Stimulated activated naive CD8-positive, alpha-beta T cell treated with anti-CD3 and anti-CD28 coated beads, Interleukin-15, amount 100 ng/mL, for 72 hours (primary cell): ENCODE measurements at regions not wholly inside any gene's neighbourhood (a gene's known extent, or its start where the extent isn't known, plus 50 kb on each side); places are given as distances from the start of the nearest gene placed in this dataset.
A peak's percentile ranks its signal among the peaks of the same experiment; 100 is the strongest.

Experiments
- ATAC-seq: fragments of 150-1000 bp; cut with Tn5 transposase; 2 replicates; pipeline ENCODE4 v1.10.0; 2021; ENCODE audit warnings: mild to moderate bottlenecking, moderate library complexity
- DNase-seq, 2 donors: peaks; one replicate each; pipeline ENCODE4 v3.0.0; 2021 to 2022
- H3K27ac Mint-ChIP-seq, 2 donors: one replicate each; pipeline ENCODE4 v1.8.0; 2022; ENCODE audit warnings: mild to moderate bottlenecking in 2 of 2, mixed read lengths in 2 of 2, moderate library complexity in 2 of 2
- H3K27me3 Mint-ChIP-seq: one replicate; pipeline ENCODE4 v1.8.0; 2022; ENCODE audit warnings: mixed read lengths
- H3K4me1 Mint-ChIP-seq: one replicate; pipeline ENCODE4 v1.8.0; 2022; ENCODE audit warnings: mild to moderate bottlenecking, mixed read lengths
- H3K4me3 Mint-ChIP-seq, 2 donors: one replicate each; pipeline ENCODE4 v1.8.0; 2022; ENCODE audit warnings: mild to moderate bottlenecking in 2 of 2, mixed read lengths in 2 of 2, moderate library complexity in 1 of 2
- H3K9me3 Mint-ChIP-seq, 2 donors: one replicate each; pipeline ENCODE4 v1.8.0; 2022; ENCODE audit warnings: mixed read lengths in 2 of 2

- H3K4me3 Mint-ChIP-seq, result peak overlapping the region; percentile 52 to 61
- H3K27me3 Mint-ChIP-seq, result no peaks in the 10 kb centered on the region
- peak overlapping the region; percentile 94 to 98 for H3K27ac Mint-ChIP-seq
- ATAC-seq (peak; percentile 82), DNase-seq (peak; percentile 37 to 60)
- H3K4me1 Mint-ChIP-seq, result peaks cover 76% of the 10 kb centered on the region
- peaks cover 4 to 7% of the 10 kb centered on the region in 2 donors for H3K9me3 Mint-ChIP-seq
These were observed 280.2 kb upstream of the STT3B start for GRCh38 chr3:31252216-31253185.

DNA sequence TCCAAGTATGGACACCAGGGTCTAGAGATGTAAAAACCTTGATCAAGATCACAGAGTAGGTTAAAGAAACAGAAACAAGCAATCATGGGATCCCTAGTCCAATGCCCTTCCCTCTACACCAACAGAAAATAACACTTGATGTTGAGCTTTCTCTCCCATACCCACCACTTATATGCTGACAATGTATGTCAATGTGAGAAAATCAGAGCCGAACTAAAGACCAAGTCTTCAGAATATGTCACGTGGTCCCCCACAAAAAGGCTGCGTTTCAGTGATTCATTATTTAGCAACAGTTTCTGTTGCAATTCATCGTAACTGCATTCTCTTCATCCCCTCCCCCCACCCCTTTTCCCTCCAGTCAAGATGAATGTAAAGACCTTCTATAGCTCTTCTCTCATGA, 278.9 kb upstream of the STT3B start:
- Mint-ChIP-seq H3K4me3 (peak overlapping the region; percentile 42 to 71), H3K9me3 (peaks cover 4 to 7% of the 10 kb centered on the region in 2 donors), H3K27ac (peak overlapping the region; percentile 94 to 98), H3K4me1 (peaks cover 63% of the 10 kb centered on the region), H3K27me3 (no peaks in the 10 kb centered on the region)
- ATAC-seq (peak; percentile 65), DNase-seq (peak in 1 of 2 donors; percentile 66)

GRCh38 chr3:31254483-31254882, 278.2 kb upstream of the STT3B start:
- Mint-ChIP-seq H3K27me3 (no peaks in the 10 kb centered on the region), H3K4me1 (peaks cover 58% of the 10 kb centered on the region), H3K4me3 (peak overlapping the region in 1 of 2 donors; percentile 71), H3K9me3 (peaks cover 4 to 7% of the 10 kb centered on the region in 2 donors), H3K27ac (peak overlapping the region; percentile 94 to 98)
- no peak for ATAC-seq
- no peak for DNase-seq

DNA sequence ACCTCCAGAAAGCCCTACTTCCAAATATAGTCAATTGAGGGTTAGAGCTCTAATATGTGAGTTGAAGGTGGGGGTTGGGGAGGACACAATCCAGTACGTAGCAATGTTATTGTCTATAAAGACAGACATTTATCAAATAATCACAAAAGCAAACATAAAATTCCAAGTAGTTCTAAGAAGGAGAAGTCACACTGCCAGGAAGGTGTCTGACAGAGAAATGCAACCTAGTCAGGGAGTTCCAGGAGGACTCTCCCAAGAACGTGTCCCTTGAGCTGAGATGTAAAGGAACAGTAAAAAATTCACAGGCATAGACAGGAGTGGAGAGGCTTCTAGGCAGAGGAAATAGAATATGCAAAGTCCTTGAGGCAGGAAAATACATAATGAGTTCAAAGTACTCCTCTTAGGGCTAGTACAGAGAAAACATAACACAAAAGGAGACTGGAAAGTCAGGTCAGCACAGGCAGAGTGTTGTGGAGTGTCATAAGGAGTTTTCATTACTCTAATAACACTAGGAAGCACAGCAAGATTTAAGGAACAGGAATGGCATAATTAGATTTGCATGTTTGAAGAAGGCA, 277.6 kb upstream of the STT3B start:
- no peaks in the 10 kb centered on the region for H3K27me3 Mint-ChIP-seq
- H3K27ac Mint-ChIP-seq, result peak overlapping the region in 1 of 2 donors; percentile 98
- ATAC-seq, result no peak
- H3K4me3 Mint-ChIP-seq, result no peak overlapping the region
- DNase-seq, result no peak
- H3K9me3 Mint-ChIP-seq, result peaks cover 7 to 9% of the 10 kb centered on the region in 2 donors
- H3K4me1 Mint-ChIP-seq, result peaks cover 52% of the 10 kb centered on the region

DNA sequence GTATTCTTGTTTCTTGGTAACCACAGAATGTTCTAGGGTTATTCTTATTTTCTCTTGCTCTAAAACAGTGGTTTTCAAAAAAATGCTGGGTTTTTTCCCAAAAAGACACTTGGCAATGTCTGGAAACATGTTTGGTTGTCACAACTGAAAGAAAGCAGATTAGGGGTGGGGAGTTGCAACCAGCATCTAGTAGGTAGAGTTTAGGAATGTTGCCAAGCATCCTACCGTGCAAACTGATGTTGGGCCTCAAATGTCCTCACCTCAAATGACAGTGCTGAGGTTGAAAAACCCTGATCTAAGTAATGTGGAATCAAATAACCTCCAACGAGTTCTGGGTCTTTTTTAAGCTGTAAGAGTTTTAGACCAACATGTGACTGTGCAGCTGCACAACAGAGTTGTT, 270.5 kb upstream of the STT3B start:
- Mint-ChIP-seq H3K27ac (no peak overlapping the region), H3K9me3 (peaks cover 6 to 9% of the 10 kb centered on the region in 2 donors), H3K4me3 (no peak overlapping the region), H3K27me3 (no peaks in the 10 kb centered on the region), H3K4me1 (no peaks in the 10 kb centered on the region)
- no peak for ATAC-seq
- DNase-seq, result no peak

DNA sequence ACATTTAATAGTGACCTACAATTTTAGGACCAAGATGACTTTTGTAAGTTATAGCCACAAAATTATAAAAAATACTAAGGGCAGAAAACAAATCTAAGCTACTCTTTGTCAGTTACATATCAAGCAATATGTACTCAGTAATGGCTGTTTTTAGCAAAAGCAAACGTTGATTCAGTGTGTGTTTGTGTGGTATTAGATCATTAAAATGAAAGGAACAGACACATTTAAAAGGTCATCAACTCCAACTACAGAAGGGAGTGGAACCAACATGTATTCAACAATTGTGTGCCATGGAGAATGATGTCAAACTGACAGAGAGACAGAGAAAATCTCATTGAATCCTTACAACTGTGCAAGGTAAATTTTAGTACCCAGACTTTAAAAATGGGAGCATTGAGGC, 268.8 kb upstream of the STT3B start:
- ATAC-seq, result no peak
- Mint-ChIP-seq H3K4me1 (peaks cover 6% of the 10 kb centered on the region), H3K9me3 (peaks cover 6 to 15% of the 10 kb centered on the region in 2 donors)

GRCh38 chr3:31265646-31266428, 266.9 kb upstream of the STT3B start:
- peaks cover under 1% of the 10 kb centered on the region for H3K27me3 Mint-ChIP-seq
- peaks cover 11% of the 10 kb centered on the region for H3K4me1 Mint-ChIP-seq
- no peak for ATAC-seq
- H3K9me3 Mint-ChIP-seq, result peaks cover 0 to 11% of the 10 kb centered on the region in 2 donors
- no peak for DNase-seq
- H3K27ac Mint-ChIP-seq, result no peak overlapping the region
- H3K4me3 Mint-ChIP-seq, result no peak overlapping the region

More for the DNA sequence above, 268.8 kb upstream of the STT3B start:
- Mint-ChIP-seq H3K27me3 (no peaks in the 10 kb centered on the region), H3K27ac (no peak overlapping the region), H3K4me3 (no peak overlapping the region)
- DNase-seq, result no peak

- Mint-ChIP-seq H3K27ac (no peak overlapping the region), H3K27me3 (peaks cover 13% of the 10 kb centered on the region), H3K9me3 (peaks cover 0 to 8% of the 10 kb centered on the region in 2 donors), H3K4me3 (no peak overlapping the region), H3K4me1 (peaks cover 18% of the 10 kb centered on the region)
- ATAC-seq (peak; percentile 46), DNase-seq (no peak)
These were observed 263.9 kb upstream of the STT3B start for GRCh38 chr3:31268868-31269267.

DNA sequence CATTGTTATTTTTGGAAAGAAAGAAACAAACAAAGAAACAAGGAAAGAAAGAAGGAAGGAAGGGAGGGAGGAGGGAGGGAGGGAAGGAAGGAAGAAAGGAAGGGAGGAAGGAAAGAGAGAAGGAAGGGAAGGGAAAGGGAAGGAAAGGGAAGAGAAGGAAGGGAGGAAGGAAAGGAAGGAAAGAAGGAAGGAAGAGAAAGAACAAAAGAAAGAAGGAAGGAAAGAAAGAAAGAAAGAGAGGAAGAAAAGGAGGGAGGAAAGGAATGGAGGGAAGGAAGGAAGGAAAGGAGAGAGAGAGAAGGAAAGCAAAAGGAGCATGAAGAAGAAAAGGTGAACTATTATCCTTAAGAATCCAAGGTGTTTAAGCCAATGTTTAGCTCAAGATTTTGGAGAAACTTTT, 262.7 kb upstream of the STT3B start:
- H3K4me1 Mint-ChIP-seq, result peaks cover 18% of the 10 kb centered on the region
- DNase-seq (no peak), ATAC-seq (no peak)
- H3K9me3 Mint-ChIP-seq, result peaks cover 0 to 8% of the 10 kb centered on the region in 2 donors
- no peak overlapping the region for H3K4me3 Mint-ChIP-seq
- peaks cover 13% of the 10 kb centered on the region for H3K27me3 Mint-ChIP-seq
- no peak overlapping the region for H3K27ac Mint-ChIP-seq

- Mint-ChIP-seq H3K4me1 (peaks cover 18% of the 10 kb centered on the region), H3K27me3 (peaks cover 13% of the 10 kb centered on the region), H3K27ac (no peak overlapping the region), H3K4me3 (no peak overlapping the region), H3K9me3 (no peaks in the 10 kb centered on the region)
- ATAC-seq (no peak), DNase-seq (no peak)
These were observed 258.2 kb upstream of the STT3B start for GRCh38 chr3:31274326-31275024.

GRCh38 chr3:31275038-31275572, 257.6 kb upstream of the STT3B start:
- ATAC-seq, result no peak
- Mint-ChIP-seq H3K9me3 (no peaks in the 10 kb centered on the region), H3K27me3 (peaks cover 13% of the 10 kb centered on the region), H3K4me3 (no peak overlapping the region), H3K27ac (no peak overlapping the region), H3K4me1 (peaks cover 18% of the 10 kb centered on the region)
- DNase-seq, result no peak

DNA sequence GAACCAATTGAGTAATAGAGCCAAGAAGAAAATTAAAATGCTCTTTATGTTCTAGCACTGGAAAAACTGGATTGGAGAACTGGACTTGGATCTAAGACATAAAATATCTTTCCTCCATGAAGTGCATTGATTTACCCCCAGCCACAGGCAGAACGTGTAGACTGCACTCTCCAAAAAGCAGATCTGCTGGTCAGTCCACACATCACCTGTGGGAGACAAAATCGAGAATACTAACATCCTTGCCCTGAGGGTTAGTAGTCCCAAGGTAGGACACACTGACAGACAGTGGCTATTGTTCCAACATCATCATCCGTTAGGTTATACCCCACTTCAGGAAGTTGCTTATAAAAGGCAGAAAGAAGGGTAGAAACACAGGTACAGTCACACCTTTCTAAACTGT, 257.1 kb upstream of the STT3B start:
- H3K27ac Mint-ChIP-seq, result no peak overlapping the region
- H3K27me3 Mint-ChIP-seq, result peaks cover 13% of the 10 kb centered on the region
- ATAC-seq (no peak), DNase-seq (no peak)
- H3K9me3 Mint-ChIP-seq, result no peaks in the 10 kb centered on the region
- no peak overlapping the region for H3K4me3 Mint-ChIP-seq
- H3K4me1 Mint-ChIP-seq, result peaks cover 18% of the 10 kb centered on the region

DNA sequence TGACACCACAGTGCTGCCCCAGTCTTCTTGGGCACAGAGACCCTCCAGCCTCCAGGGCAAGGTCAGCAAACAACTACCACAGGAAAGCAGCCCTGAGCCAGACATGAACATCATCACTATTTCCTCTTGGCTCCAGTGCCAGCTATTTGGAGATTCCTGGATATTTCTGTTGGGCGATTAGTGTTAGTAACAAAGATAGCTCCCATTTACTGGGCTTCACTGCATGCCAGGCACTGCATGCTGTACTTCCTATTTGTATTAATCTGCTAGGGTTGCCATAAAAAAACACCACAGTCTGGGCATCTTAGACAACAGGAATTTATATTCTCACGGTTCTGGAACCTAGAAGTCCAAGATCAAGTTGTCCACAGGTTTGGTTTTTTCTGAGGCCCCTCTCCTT, 255.1 kb upstream of the STT3B start:
- Mint-ChIP-seq H3K27ac (no peak overlapping the region), H3K9me3 (peaks cover 3 to 5% of the 10 kb centered on the region in 2 donors), H3K4me3 (no peak overlapping the region)

GRCh38 chr3:31278532-31278931, 254.2 kb upstream of the STT3B start:
- peaks cover 10% of the 10 kb centered on the region for H3K4me1 Mint-ChIP-seq
- ATAC-seq, result no peak
- H3K9me3 Mint-ChIP-seq, result peaks cover 5 to 7% of the 10 kb centered on the region in 2 donors
- H3K27ac Mint-ChIP-seq, result no peak overlapping the region
- no peak for DNase-seq
- H3K4me3 Mint-ChIP-seq, result no peak overlapping the region
- no peaks in the 10 kb centered on the region for H3K27me3 Mint-ChIP-seq

More for the DNA sequence above, 255.1 kb upstream of the STT3B start:
- ATAC-seq (no peak), DNase-seq (no peak)
- peaks cover 10% of the 10 kb centered on the region for H3K4me1 Mint-ChIP-seq
- H3K27me3 Mint-ChIP-seq, result no peaks in the 10 kb centered on the region

DNA sequence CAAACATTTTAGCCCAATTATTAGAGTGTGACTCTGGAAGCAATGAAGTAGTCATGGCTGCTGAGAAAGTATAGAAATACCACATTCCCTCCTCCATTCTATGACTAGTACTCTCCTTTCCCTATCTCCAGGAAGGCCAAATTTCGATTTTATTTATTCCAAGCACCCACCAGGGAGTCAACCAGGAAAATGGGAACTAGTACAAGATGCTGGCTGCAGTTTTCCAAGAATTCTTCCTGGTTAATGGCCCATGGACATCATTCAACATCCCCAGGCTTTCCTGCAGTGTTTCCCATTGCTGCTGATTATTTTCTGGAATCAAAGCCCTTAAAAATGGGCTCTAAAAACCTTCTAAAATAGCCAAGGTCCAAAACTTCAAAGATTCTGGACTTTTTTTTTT, 247.9 kb upstream of the STT3B start:
- H3K4me3 Mint-ChIP-seq, result no peak overlapping the region
- H3K4me1 Mint-ChIP-seq, result peaks cover 27% of the 10 kb centered on the region
- peaks cover 5 to 13% of the 10 kb centered on the region in 2 donors for H3K9me3 Mint-ChIP-seq
- ATAC-seq, result no peak
- H3K27me3 Mint-ChIP-seq, result no peaks in the 10 kb centered on the region
- H3K27ac Mint-ChIP-seq, result no peak overlapping the region
- DNase-seq, result no peak
